Activated naive CD4-positive, alpha-beta T cell treated with anti-CD3 and anti-CD28 coated beads for 36 hours (primary cell): ENCODE measurements at regions not wholly inside any gene's neighbourhood (a gene's known extent, or its start where the extent isn't known, plus 50 kb on each side); places are given as distances from the start of the nearest gene placed in this dataset.

Source experiments
- CTCF ChIA-PET: fragments of 350-600 bp; sonication (Branson Sonifier 250); formaldehyde crosslinking; loops from one replicate; lab custom pipeline; 2021; ENCODE audit warnings: antibody characterized with exemption; lab: Charles Lee
- DNase-seq: peaks from one replicate; pipeline ENCODE4 v3.0.0-alpha.2; 2020
- H3K27ac Mint-ChIP-seq: one replicate; pipeline ENCODE4 v1.8.0; 2021; ENCODE audit warnings: mild to moderate bottlenecking, mixed read lengths
- H3K27me3 Mint-ChIP-seq: one replicate; pipeline ENCODE4 v1.8.0; 2021; ENCODE audit warnings: low read depth, mixed read lengths
- H3K36me3 Mint-ChIP-seq: one replicate; pipeline ENCODE4 v1.8.0; 2021; ENCODE audit warnings: low read depth, mixed read lengths
- H3K4me1 Mint-ChIP-seq: one replicate; pipeline ENCODE4 v1.8.0; 2021; ENCODE audit warnings: low read depth, mixed read lengths
- H3K4me3 Mint-ChIP-seq: one replicate; pipeline ENCODE4 v1.8.0; 2021; ENCODE audit warnings: mild to moderate bottlenecking, moderate library complexity, mixed read lengths
- H3K9me3 Mint-ChIP-seq: one replicate; pipeline ENCODE4 v1.8.0; 2021; ENCODE audit warnings: mixed read lengths
- intact Hi-C: fragments of 100-400 bp; cut with micrococcal nuclease; formaldehyde crosslinking; loops from one replicate; pipeline ENCODE4 v1.15.1; 2023

- no peaks in the 10 kb centered on the region for H3K4me1 Mint-ChIP-seq
- no peak for DNase-seq
- CTCF ChIA-PET, result interaction anchor here (1.4 kb wide), 1 partner anchor 24 kb away, joined by 3 read pairs; no protein-coding TSS in a partner anchor
- intact Hi-C loops, result no loop called here
- no peaks in the 10 kb centered on the region for H3K36me3 Mint-ChIP-seq
- H3K27ac Mint-ChIP-seq, result no peak overlapping the region
- H3K27me3 Mint-ChIP-seq, result peaks cover 21% of the 10 kb centered on the region
- no peaks in the 10 kb centered on the region for H3K9me3 Mint-ChIP-seq
- no peak overlapping the region for H3K4me3 Mint-ChIP-seq
Measured at GRCh38 chr7:116614499-116615262, 57.3 kb upstream of the MET start.

GRCh38 chr7:116616555-116617059, 55.4 kb upstream of the MET start:
- intact Hi-C loops, result no loop called here
- no peaks in the 10 kb centered on the region for H3K4me1 Mint-ChIP-seq
- no peak for DNase-seq
- H3K9me3 Mint-ChIP-seq, result peaks cover 8% of the 10 kb centered on the region
- H3K27ac Mint-ChIP-seq, result no peak overlapping the region
- CTCF ChIA-PET, result interaction anchor here (0.6 kb wide), 1 partner anchor 10 kb away, joined by 3 read pairs; no protein-coding TSS in a partner anchor
- no peaks in the 10 kb centered on the region for H3K36me3 Mint-ChIP-seq
- H3K27me3 Mint-ChIP-seq, result peaks cover 10% of the 10 kb centered on the region
- H3K4me3 Mint-ChIP-seq, result no peak overlapping the region

GRCh38 chr7:116617878-116618277, 54.1 kb upstream of the MET start:
- H3K9me3 Mint-ChIP-seq, result peaks cover 8% of the 10 kb centered on the region
- peaks cover 11% of the 10 kb centered on the region for H3K27me3 Mint-ChIP-seq
- intact Hi-C loops, result no loop called here
- no peaks in the 10 kb centered on the region for H3K36me3 Mint-ChIP-seq
- no peak overlapping the region for H3K27ac Mint-ChIP-seq
- DNase-seq, result no peak
- H3K4me3 Mint-ChIP-seq, result no peak overlapping the region
- CTCF ChIA-PET, result no interaction called here
- no peaks in the 10 kb centered on the region for H3K4me1 Mint-ChIP-seq

GRCh38 chr7:116618338-116619128, 53.5 kb upstream of the MET start:
- no peak overlapping the region for H3K4me3 Mint-ChIP-seq
- peaks cover 8% of the 10 kb centered on the region for H3K9me3 Mint-ChIP-seq
- H3K27ac Mint-ChIP-seq, result no peak overlapping the region
- H3K36me3 Mint-ChIP-seq, result no peaks in the 10 kb centered on the region
- intact Hi-C loops, result no loop called here
- no peaks in the 10 kb centered on the region for H3K4me1 Mint-ChIP-seq
- DNase-seq, result no peak
- CTCF ChIA-PET, result no interaction called here
- H3K27me3 Mint-ChIP-seq, result peaks cover 16% of the 10 kb centered on the region

GRCh38 chr7:116621649-116622048, 50.3 kb upstream of the MET start:
- no peaks in the 10 kb centered on the region for H3K4me1 Mint-ChIP-seq
- DNase-seq, result no peak
- CTCF ChIA-PET, result no interaction called here
- no peak overlapping the region for H3K4me3 Mint-ChIP-seq
- H3K27me3 Mint-ChIP-seq, result peaks cover 23% of the 10 kb centered on the region
- intact Hi-C loops, result no loop called here
- no peaks in the 10 kb centered on the region for H3K36me3 Mint-ChIP-seq
- no peak overlapping the region for H3K27ac Mint-ChIP-seq
- H3K9me3 Mint-ChIP-seq, result peaks cover 8% of the 10 kb centered on the region
